ENCODE measurements at regions not wholly inside any gene's neighbourhood (a gene's known extent, or its start where the extent isn't known, plus 50 kb on each side); places are given as distances from the start of the nearest gene placed in this dataset.

- no peak for ATAC-seq
These were observed 60.3 kb upstream of the ZNF81 start for GRCh38 chrX:47776292-47777006.

GRCh38 chrX:47772764-47773163 is 63.9 kb upstream of the ZNF81 start:
- ATAC-seq, result no peak
- no peak for TF ChIP-seq ARNTL (CRISPR knock-in tag; IDR thresholded peaks at IDR 0.05; ENCODE audit: borderline replicate concordance, low read depth)
- TF ChIP-seq ZNF8 (CRISPR knock-in tag; IDR thresholded peaks at IDR 0.05), result no peak
- no peak for TF ChIP-seq ZFP30 (CRISPR knock-in tag; IDR thresholded peaks at IDR 0.05)
- no peak for TF ChIP-seq ZNF70 (CRISPR knock-in tag; IDR thresholded peaks at IDR 0.05)
- no peak for TF ChIP-seq ZC3H10 (CRISPR knock-in tag; IDR thresholded peaks at IDR 0.05)

More at GRCh38 chrX:47776292-47777006, 60.3 kb upstream of the ZNF81 start:
- TF ChIP-seq TCF4 (CRISPR knock-in tag; IDR thresholded peaks at IDR 0.05; ENCODE audit: borderline replicate concordance), result no peak
- TF ChIP-seq PPARA (CRISPR knock-in tag; IDR thresholded peaks at IDR 0.05; ENCODE audit: borderline replicate concordance), result no peak
- TF ChIP-seq OSR1 (CRISPR knock-in tag; IDR thresholded peaks at IDR 0.05), result no peak
- no peak for TF ChIP-seq BACH2 (CRISPR knock-in tag; IDR thresholded peaks at IDR 0.05; ENCODE audit: borderline replicate concordance)
- no peak for TF ChIP-seq TSHZ2 (CRISPR knock-in tag; IDR thresholded peaks at IDR 0.05)
- no peak for TF ChIP-seq RARB (CRISPR knock-in tag; IDR thresholded peaks at IDR 0.05)
- TF ChIP-seq ZNF565 (CRISPR knock-in tag; conservative IDR thresholded peaks at IDR 0.05; ENCODE audit: low read depth), result no peak
- TF ChIP-seq, protein P1, sequence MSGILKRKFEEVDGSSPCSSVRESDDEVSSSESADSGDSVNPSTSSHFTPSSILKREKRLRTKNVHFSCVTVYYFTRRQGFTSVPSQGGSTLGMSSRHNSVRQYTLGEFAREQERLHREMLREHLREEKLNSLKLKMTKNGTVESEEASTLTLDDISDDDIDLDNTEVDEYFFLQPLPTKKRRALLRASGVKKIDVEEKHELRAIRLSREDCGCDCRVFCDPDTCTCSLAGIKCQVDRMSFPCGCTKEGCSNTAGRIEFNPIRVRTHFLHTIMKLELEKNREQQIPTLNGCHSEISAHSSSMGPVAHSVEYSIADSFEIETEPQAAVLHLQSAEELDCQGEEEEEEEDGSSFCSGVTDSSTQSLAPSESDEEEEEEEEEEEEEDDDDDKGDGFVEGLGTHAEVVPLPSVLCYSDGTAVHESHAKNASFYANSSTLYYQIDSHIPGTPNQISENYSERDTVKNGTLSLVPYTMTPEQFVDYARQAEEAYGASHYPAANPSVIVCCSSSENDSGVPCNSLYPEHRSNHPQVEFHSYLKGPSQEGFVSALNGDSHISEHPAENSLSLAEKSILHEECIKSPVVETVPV (CRISPR knock-in tag; IDR thresholded peaks at IDR 0.05), result no peak

DNA sequence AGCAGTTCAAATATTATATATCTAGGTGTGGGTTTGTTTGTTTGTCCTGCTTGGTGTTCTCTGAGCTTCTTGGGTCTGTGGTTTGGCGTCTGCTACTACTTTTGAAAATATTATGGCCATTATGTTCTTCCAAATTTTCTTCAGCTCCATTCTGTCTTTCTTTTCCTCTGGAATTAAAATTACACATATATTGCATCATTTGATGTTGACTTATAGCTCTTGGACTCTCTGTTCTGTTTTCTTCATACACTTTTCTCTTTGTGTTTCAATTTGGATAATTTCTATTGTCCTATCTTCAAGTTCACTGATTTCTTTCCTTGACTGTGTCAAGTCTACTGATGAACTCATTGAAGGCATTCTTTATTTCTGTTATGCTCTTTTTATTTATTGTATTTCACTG is 65.2 kb upstream of the ZNF81 start:
- ATAC-seq, result no peak
- no peak for TF ChIP-seq ZFP3 (CRISPR knock-in tag; IDR thresholded peaks at IDR 0.05)
- TF ChIP-seq, protein P1 (CRISPR knock-in tag; IDR thresholded peaks at IDR 0.05), result no peak
- TF ChIP-seq, protein P2, sequence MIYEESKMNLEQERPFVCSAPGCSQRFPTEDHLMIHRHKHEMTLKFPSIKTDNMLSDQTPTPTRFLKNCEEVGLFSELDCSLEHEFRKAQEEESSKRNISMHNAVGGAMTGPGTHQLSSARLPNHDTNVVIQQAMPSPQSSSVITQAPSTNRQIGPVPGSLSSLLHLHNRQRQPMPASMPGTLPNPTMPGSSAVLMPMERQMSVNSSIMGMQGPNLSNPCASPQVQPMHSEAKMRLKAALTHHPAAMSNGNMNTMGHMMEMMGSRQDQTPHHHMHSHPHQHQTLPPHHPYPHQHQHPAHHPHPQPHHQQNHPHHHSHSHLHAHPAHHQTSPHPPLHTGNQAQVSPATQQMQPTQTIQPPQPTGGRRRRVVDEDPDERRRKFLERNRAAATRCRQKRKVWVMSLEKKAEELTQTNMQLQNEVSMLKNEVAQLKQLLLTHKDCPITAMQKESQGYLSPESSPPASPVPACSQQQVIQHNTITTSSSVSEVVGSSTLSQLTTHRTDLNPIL (CRISPR knock-in tag; IDR thresholded peaks at IDR 0.05; ENCODE audit: low read depth), result no peak
- TF ChIP-seq TCF4 (CRISPR knock-in tag; IDR thresholded peaks at IDR 0.05; ENCODE audit: borderline replicate concordance), result no peak
- TF ChIP-seq OSR1 (CRISPR knock-in tag; IDR thresholded peaks at IDR 0.05), result no peak
- no peak for TF ChIP-seq SNAI2 (CRISPR knock-in tag; IDR thresholded peaks at IDR 0.05)
- TF ChIP-seq ISL1 (CRISPR knock-in tag; IDR thresholded peaks at IDR 0.05), result no peak
- no peak for TF ChIP-seq CSDC2 (CRISPR knock-in tag; IDR thresholded peaks at IDR 0.05)
- TF ChIP-seq ARNTL (CRISPR knock-in tag; IDR thresholded peaks at IDR 0.05; ENCODE audit: borderline replicate concordance, low read depth), result no peak
- TF ChIP-seq, protein P3, sequence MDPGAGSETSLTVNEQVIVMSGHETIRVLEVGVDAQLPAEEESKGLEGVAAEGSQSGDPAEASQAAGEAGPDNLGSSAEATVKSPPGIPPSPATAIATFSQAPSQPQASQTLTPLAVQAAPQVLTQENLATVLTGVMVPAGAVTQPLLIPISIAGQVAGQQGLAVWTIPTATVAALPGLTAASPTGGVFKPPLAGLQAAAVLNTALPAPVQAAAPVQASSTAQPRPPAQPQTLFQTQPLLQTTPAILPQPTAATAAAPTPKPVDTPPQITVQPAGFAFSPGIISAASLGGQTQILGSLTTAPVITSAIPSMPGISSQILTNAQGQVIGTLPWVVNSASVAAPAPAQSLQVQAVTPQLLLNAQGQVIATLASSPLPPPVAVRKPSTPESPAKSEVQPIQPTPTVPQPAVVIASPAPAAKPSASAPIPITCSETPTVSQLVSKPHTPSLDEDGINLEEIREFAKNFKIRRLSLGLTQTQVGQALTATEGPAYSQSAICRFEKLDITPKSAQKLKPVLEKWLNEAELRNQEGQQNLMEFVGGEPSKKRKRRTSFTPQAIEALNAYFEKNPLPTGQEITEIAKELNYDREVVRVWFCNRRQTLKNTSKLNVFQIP (CRISPR knock-in tag; IDR thresholded peaks at IDR 0.05; ENCODE audit: borderline replicate concordance, low read depth), result no peak
- TF ChIP-seq BACH2 (CRISPR knock-in tag; IDR thresholded peaks at IDR 0.05; ENCODE audit: borderline replicate concordance), result no peak
- no peak for TF ChIP-seq ZNF70 (CRISPR knock-in tag; IDR thresholded peaks at IDR 0.05)
- no peak for TF ChIP-seq ZFP30 (CRISPR knock-in tag; IDR thresholded peaks at IDR 0.05)
- no peak for TF ChIP-seq PATZ1 (CRISPR knock-in tag; IDR thresholded peaks at IDR 0.05; ENCODE audit: borderline replicate concordance)
- TF ChIP-seq TOX (CRISPR knock-in tag; IDR thresholded peaks at IDR 0.05; ENCODE audit: borderline replicate concordance), result no peak
- no peak for TF ChIP-seq ZC3H10 (CRISPR knock-in tag; IDR thresholded peaks at IDR 0.05)
- no peak for TF ChIP-seq ESRRG (CRISPR knock-in tag; IDR thresholded peaks at IDR 0.05)
- TF ChIP-seq GLIS3 (CRISPR knock-in tag; IDR thresholded peaks at IDR 0.05), result no peak
- no peak for TF ChIP-seq RARB (CRISPR knock-in tag; IDR thresholded peaks at IDR 0.05)
